Trophoblast cell (in vitro differentiated cells and primary cell): ENCODE measurements at regions not wholly inside any gene's neighbourhood (a gene's known extent, or its start where the extent isn't known, plus 50 kb on each side); places are given as distances from the start of the nearest gene placed in this dataset.
A peak's percentile ranks its signal among the peaks of the same experiment; 100 is the strongest.

Experiments used
- DNase-seq, 2 donors: peaks; one replicate each; pipeline ENCODE4 v3.0.0-alpha.2; 2016
- H2AFZ ChIP-seq: 2 replicates; pipeline ENCODE4 v1.6.1; 2013; ENCODE audit warnings: low read length, moderate library complexity, mild to moderate bottlenecking; ENCODE audit not compliant: insufficient read depth, poor library complexity
- H2AK5ac ChIP-seq: 2 replicates; pipeline ENCODE4 v1.6.1; 2013; ENCODE audit warnings: mild to moderate bottlenecking, low read length
- H2BK120ac ChIP-seq: 2 replicates; pipeline ENCODE4 v1.6.1; 2013; ENCODE audit warnings: low read length, mild to moderate bottlenecking, moderate library complexity; ENCODE audit not compliant: insufficient read depth, poor library complexity
- H2BK12ac ChIP-seq: 2 replicates; pipeline ENCODE4 v1.6.1; 2013; ENCODE audit warnings: mild to moderate bottlenecking, low read length, moderate library complexity
- H2BK5ac ChIP-seq: 2 replicates; pipeline ENCODE4 v1.6.1; 2013; ENCODE audit warnings: low read length, low read depth, moderate library complexity, mild to moderate bottlenecking; ENCODE audit not compliant: poor library complexity
- H3K14ac ChIP-seq: 2 replicates; pipeline ENCODE4 v1.6.1; 2013; ENCODE audit warnings: mild to moderate bottlenecking, low read length
- H3K18ac ChIP-seq: 2 replicates; pipeline ENCODE4 v1.6.1; 2013; ENCODE audit warnings: mild to moderate bottlenecking, low read length
- H3K23ac ChIP-seq: 2 replicates; pipeline ENCODE4 v1.6.1; 2013; ENCODE audit warnings: low read length
- H3K27ac ChIP-seq: 2 replicates; pipeline ENCODE4 v1.5.1; 2013; ENCODE audit warnings: low read depth, mild to moderate bottlenecking, inconsistent platforms, low read length, moderate library complexity
- H3K27me3 ChIP-seq: 2 replicates; pipeline ENCODE4 v1.6.1; 2013; ENCODE audit warnings: inconsistent platforms, mild to moderate bottlenecking, low read length, moderate library complexity; ENCODE audit not compliant: insufficient read depth
- H3K36me3 ChIP-seq, 2 experiments: 1 replicate in 1 of 2; 2 replicates in 1 of 2; pipeline ENCODE4 v1.6.1; 2013; ENCODE audit warnings: low read length in 2 of 2, mild to moderate bottlenecking in 2 of 2, moderate library complexity in 1 of 2; ENCODE audit not compliant: insufficient read depth in 2 of 2, control insufficient read depth in 1 of 2
- H3K4ac ChIP-seq: 2 replicates; pipeline ENCODE4 v1.6.1; 2013; ENCODE audit warnings: low read depth, mild to moderate bottlenecking, low read length, moderate library complexity
- H3K4me1 ChIP-seq, 2 experiments: 1 replicate in 1 of 2; 2 replicates in 1 of 2; pipeline ENCODE4 v1.6.1; 2013; ENCODE audit warnings: low read length in 2 of 2, mild to moderate bottlenecking in 2 of 2, moderate library complexity in 1 of 2; ENCODE audit not compliant: insufficient read depth in 2 of 2, control insufficient read depth in 1 of 2
- H3K4me2 ChIP-seq: 2 replicates; pipeline ENCODE4 v1.6.1; 2013; ENCODE audit warnings: inconsistent platforms, mild to moderate bottlenecking, low read length, moderate library complexity
- H3K4me3 ChIP-seq: 2 replicates; pipeline ENCODE4 v1.5.1; 2013; ENCODE audit warnings: mild to moderate bottlenecking, low read depth, low read length, inconsistent platforms
- H3K79me1 ChIP-seq: one replicate; pipeline ENCODE4 v1.6.1; 2013; ENCODE audit warnings: low read length
- H3K79me2 ChIP-seq: 2 replicates; pipeline ENCODE4 v1.6.1; 2013; ENCODE audit warnings: low read length, mild to moderate bottlenecking; ENCODE audit not compliant: control insufficient read depth, insufficient read depth, poor library complexity
- H3K9ac ChIP-seq: 2 replicates; pipeline ENCODE4 v1.6.1; 2013; ENCODE audit warnings: mild to moderate bottlenecking, low read length
- H3K9me3 ChIP-seq: 2 replicates; pipeline ENCODE4 v1.6.1; 2013; ENCODE audit warnings: low read depth, mild to moderate bottlenecking, control low read depth, inconsistent platforms, low read length; ENCODE audit not compliant: insufficient read depth
- H4K12ac ChIP-seq: 2 replicates; pipeline ENCODE4 v1.6.1; 2013; ENCODE audit warnings: low read depth, mild to moderate bottlenecking, low read length, moderate library complexity
- H4K8ac ChIP-seq: 2 replicates; pipeline ENCODE4 v1.6.1; 2013; ENCODE audit warnings: low read depth, mild to moderate bottlenecking, low read length, moderate library complexity
- H4K91ac ChIP-seq: one replicate; pipeline ENCODE4 v1.6.1; 2013; ENCODE audit warnings: low read depth, mild to moderate bottlenecking, low read length, moderate library complexity
- WGBS: extraction: QIAGEN DNeasy Blood & Tissue Kit; methylation state at CpG from one replicate; pipeline ENCODE4 v1.1.7; 2013; ENCODE audit warnings: missing lambda C conversion rate; ENCODE audit not compliant: insufficient read length, insufficient coverage; ENCODE audit errors: extremely low coverage; 5-methylcytosine and 5-hydroxymethylcytosine counted together

DNA sequence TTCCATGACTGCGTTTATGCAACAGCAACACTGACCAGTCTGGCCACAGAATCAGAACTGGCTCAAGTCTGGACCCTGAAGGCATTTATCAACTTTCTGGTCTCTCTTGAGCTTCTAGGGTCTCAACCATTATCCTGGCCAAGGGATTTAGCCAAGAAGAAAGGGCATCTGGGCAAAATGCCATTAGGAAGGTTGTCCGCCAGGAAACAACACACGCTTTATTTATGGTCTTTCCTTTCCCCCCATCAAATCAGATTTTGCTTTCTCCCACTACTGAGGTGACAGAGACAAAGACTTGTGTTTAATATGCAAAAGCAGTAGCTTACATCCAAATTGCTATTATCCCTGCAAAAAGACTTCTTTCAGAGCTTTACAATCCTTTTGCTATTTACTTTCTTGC, 81.6 kb upstream of the PPP2R5A start:
- Histone ChIP-seq H3K79me1 (peaks cover 3% of the 10 kb centered on the region), H2AFZ (no peak overlapping the region), H3K14ac (no peak overlapping the region), H3K9ac (no peak overlapping the region), H2BK12ac (no peak overlapping the region), H3K4me1 (peaks cover 4 to 5% of the 10 kb centered on the region in 2 experiments), H4K12ac (no peak overlapping the region), H3K4ac (no peak overlapping the region), H2BK120ac (no peak overlapping the region), H3K18ac (no peak overlapping the region), H3K27ac (no peak overlapping the region), H3K36me3 (no peaks in the 10 kb centered on the region), H3K4me3 (no peak overlapping the region), H3K79me2 (no peaks in the 10 kb centered on the region), H3K9me3 (no peaks in the 10 kb centered on the region), H4K8ac (no peak overlapping the region), H2BK5ac (no peak overlapping the region), H3K23ac (no peak overlapping the region), H3K27me3 (no peaks in the 10 kb centered on the region), H4K91ac (no peak overlapping the region), H3K4me2 (no peak overlapping the region), H2AK5ac (no peak overlapping the region)
- DNase-seq = no peak
- WGBS = no CpG with 5 or more reads among the region's 3 CpGs

DNA sequence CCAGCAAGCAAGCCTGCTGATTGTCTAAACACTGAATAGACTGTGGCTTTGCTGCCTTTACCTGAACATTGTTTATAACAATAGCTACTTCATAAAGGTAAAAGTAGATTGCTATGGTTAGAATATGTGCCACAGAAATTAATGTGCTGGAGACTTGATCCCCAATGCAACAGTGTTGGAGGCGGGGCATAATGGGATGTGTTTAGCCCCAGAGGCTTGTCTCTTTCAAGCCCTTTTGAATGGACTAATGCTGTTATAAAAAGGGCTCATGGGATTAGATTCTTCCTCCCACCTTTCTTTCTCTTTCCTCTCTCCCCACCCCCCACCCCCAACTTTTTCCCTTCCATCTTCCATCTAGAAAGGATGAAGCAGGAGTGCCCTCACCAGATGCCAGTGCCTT, 80.2 kb upstream of the PPP2R5A start:
- Histone ChIP-seq H3K23ac (no peak overlapping the region), H2AK5ac (no peak overlapping the region), H3K27ac (no peak overlapping the region), H3K9ac (no peak overlapping the region), H2BK120ac (no peak overlapping the region), H2BK12ac (no peak overlapping the region), H3K36me3 (no peaks in the 10 kb centered on the region), H4K12ac (no peak overlapping the region), H3K4me2 (no peak overlapping the region), H3K4ac (no peak overlapping the region), H4K8ac (no peak overlapping the region), H3K4me1 (peaks cover 7 to 8% of the 10 kb centered on the region in 2 experiments), H3K79me1 (peaks cover 3% of the 10 kb centered on the region), H3K27me3 (no peaks in the 10 kb centered on the region), H2AFZ (no peak overlapping the region), H3K4me3 (no peak overlapping the region), H4K91ac (no peak overlapping the region), H3K14ac (no peak overlapping the region), H3K79me2 (no peaks in the 10 kb centered on the region), H3K9me3 (no peaks in the 10 kb centered on the region), H3K18ac (no peak overlapping the region), H2BK5ac (no peak overlapping the region)
- WGBS = no CpG with 5 or more reads among the region's 1 CpG
- no peak for DNase-seq

DNA sequence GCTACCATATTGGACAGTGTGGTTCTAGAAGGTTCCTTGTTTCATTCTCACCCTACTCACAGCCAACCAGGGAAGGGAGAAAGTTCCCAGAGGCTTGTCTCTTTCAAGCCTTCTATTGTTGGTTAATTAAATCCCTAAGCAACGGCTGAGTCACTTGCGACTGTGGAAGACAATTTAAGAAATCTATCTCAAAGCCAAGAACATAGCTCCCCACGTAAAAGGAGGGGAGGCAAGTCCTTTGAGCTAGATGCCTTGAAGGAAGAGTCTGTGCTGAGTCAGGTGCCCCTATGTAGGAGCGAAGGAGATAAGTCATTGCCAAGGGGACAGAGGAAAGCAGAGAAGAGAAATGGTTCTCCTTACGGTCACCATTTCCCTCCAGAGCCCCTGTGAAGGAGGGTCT, 79.4 kb upstream of the PPP2R5A start:
- peaks cover 7 to 8% of the 10 kb centered on the region in 2 experiments for H3K4me1 ChIP-seq
- H4K12ac ChIP-seq = no peak overlapping the region
- no peak overlapping the region for H3K23ac ChIP-seq
- H3K4me2 ChIP-seq = no peak overlapping the region
- H3K79me2 ChIP-seq = no peaks in the 10 kb centered on the region
- no peak overlapping the region for H3K14ac ChIP-seq
- DNase-seq = peak; percentile 86 to 89
- no peak overlapping the region for H3K9ac ChIP-seq
- no peak overlapping the region for H2BK120ac ChIP-seq
- peaks cover 3% of the 10 kb centered on the region for H3K79me1 ChIP-seq
- H4K8ac ChIP-seq = no peak overlapping the region
- H3K36me3 ChIP-seq = no peaks in the 10 kb centered on the region
- no peaks in the 10 kb centered on the region for H3K27me3 ChIP-seq
- no peak overlapping the region for H2AFZ ChIP-seq
- no peak overlapping the region for H3K4me3 ChIP-seq
- WGBS = no CpG with 5 or more reads among the region's 5 CpGs
- H3K27ac ChIP-seq = no peak overlapping the region
- no peak overlapping the region for H2BK5ac ChIP-seq
- no peaks in the 10 kb centered on the region for H3K9me3 ChIP-seq
- no peak overlapping the region for H3K4ac ChIP-seq
- H2AK5ac ChIP-seq = no peak overlapping the region
- H3K18ac ChIP-seq = no peak overlapping the region
- no peak overlapping the region for H4K91ac ChIP-seq
- no peak overlapping the region for H2BK12ac ChIP-seq

DNA sequence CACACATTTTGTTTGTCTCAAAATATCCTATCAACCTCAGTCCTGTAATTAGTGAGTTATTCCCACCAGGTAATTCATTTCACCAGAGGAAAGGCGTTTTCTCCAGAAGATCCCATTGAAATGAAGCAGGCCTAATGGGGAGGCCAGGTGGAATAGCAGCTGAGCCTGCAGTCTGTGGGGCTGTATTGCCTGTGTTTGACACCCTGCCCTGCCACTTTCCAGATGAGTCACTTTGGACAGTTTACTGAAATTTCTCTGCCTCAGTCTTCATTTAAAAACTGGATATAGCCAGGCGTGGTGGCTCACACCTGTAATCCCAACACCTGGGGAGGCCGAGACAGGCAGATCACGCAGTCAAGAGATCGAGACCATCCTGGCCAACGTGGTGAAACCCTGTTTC, 78.1 kb upstream of the PPP2R5A start:
- Histone ChIP-seq H3K14ac (no peak overlapping the region), H3K4me3 (no peak overlapping the region), H3K9ac (no peak overlapping the region), H3K36me3 (no peaks in the 10 kb centered on the region), H3K79me1 (peaks cover 3% of the 10 kb centered on the region), H3K4ac (no peak overlapping the region), H4K91ac (no peak overlapping the region), H3K79me2 (no peaks in the 10 kb centered on the region), H3K4me1 (peaks cover 7 to 8% of the 10 kb centered on the region in 2 experiments), H3K23ac (no peak overlapping the region), H2BK120ac (no peak overlapping the region), H2BK12ac (no peak overlapping the region), H2AFZ (no peak overlapping the region), H4K12ac (no peak overlapping the region), H2BK5ac (no peak overlapping the region), H4K8ac (no peak overlapping the region), H3K9me3 (no peaks in the 10 kb centered on the region), H3K18ac (no peak overlapping the region), H3K27me3 (no peaks in the 10 kb centered on the region), H2AK5ac (no peak overlapping the region), H3K4me2 (no peak overlapping the region), H3K27ac (no peak overlapping the region)
- no CpG with 5 or more reads among the region's 6 CpGs for WGBS
- peak; percentile 40 to 56 for DNase-seq
